Natural killer cell (primary cell): ENCODE measurements at regions not wholly inside any gene's neighbourhood (a gene's known extent, or its start where the extent isn't known, plus 50 kb on each side); places are given as distances from the start of the nearest gene placed in this dataset.

ENCODE experiments used
- ATAC-seq, 3 donors: fragments of 150-1000 bp in 2 of 3; fragments of 200-7000 bp in 1 of 3; cut with Tn5 transposase; 1 replicate in 1 of 3; 2 replicates in 2 of 3; pipeline ENCODE4 v1.10.0; 2021; ENCODE audit warnings: mild to moderate bottlenecking in 2 of 3, moderate library complexity in 2 of 3
- DNase-seq, 2 donors: peaks; one replicate each; pipeline versions ENCODE4 v3.0.0 to v3.0.0-alpha.2; 2013 to 2021; ENCODE audit warnings: mixed read lengths in 1 of 2
- H3K27ac ChIP-seq: one replicate; pipeline ENCODE4 v1.5.1; 2013; ENCODE audit warnings: mild to moderate bottlenecking, low read length
- H3K27me3 ChIP-seq: one replicate; pipeline ENCODE4 v1.6.1; 2013; ENCODE audit warnings: low read length; ENCODE audit not compliant: control insufficient read depth, insufficient read depth
- H3K36me3 ChIP-seq: one replicate; pipeline ENCODE4 v1.6.1; 2013; ENCODE audit warnings: low read length; ENCODE audit not compliant: control insufficient read depth, insufficient read depth
- H3K4me1 ChIP-seq: one replicate; pipeline ENCODE4 v1.6.1; 2013; ENCODE audit warnings: low read length; ENCODE audit not compliant: control insufficient read depth, insufficient read depth
- H3K4me3 ChIP-seq: one replicate; pipeline ENCODE4 v1.5.1; 2013; ENCODE audit warnings: low read length
- H3K9me3 ChIP-seq: one replicate; pipeline ENCODE4 v1.6.1; 2013; ENCODE audit warnings: low read length; ENCODE audit not compliant: control insufficient read depth, insufficient read depth
- H3K27ac Mint-ChIP-seq, 2 donors: one replicate each; pipeline ENCODE4 v1.8.0; 2022; ENCODE audit warnings: mild to moderate bottlenecking in 2 of 2, mixed read lengths in 2 of 2, moderate library complexity in 1 of 2
- H3K27me3 Mint-ChIP-seq, 2 donors: one replicate each; pipeline ENCODE4 v1.8.0; 2022; ENCODE audit warnings: low read depth in 2 of 2, mixed read lengths in 2 of 2
- H3K36me3 Mint-ChIP-seq: one replicate; pipeline ENCODE4 v1.8.0; 2022; ENCODE audit warnings: mixed read lengths
- H3K4me1 Mint-ChIP-seq, 2 donors: one replicate each; pipeline ENCODE4 v1.8.0; 2022; ENCODE audit warnings: mixed read lengths in 2 of 2
- H3K4me3 Mint-ChIP-seq: one replicate; pipeline ENCODE4 v1.8.0; 2022; ENCODE audit warnings: mild to moderate bottlenecking, moderate library complexity, mixed read lengths
- H3K9me3 Mint-ChIP-seq, 2 donors: one replicate each; pipeline ENCODE4 v1.8.0; 2022; ENCODE audit warnings: mixed read lengths in 2 of 2
- CTCF ChIP-seq: fragments of 200-600 bp; IDR thresholded peaks from one replicate; pipeline ENCODE4 v1.8.0; 2022; ENCODE audit warnings: antibody characterized with exemption
- WGBS: methylation state at CpG from one replicate; pipeline ENCODE4 v1.1.7; 2013; ENCODE audit warnings: missing lambda C conversion rate; ENCODE audit not compliant: insufficient coverage; 5-methylcytosine and 5-hydroxymethylcytosine counted together
- intact Hi-C: fragments of 100-400 bp; cut with micrococcal nuclease; formaldehyde crosslinking; loops from one replicate; pipeline ENCODE4 v1.14.2; 2022

GRCh38 chr4:151842430-151843079, 81.7 kb upstream of the GATB start:
- H3K4me1 Mint-ChIP-seq = no peaks in the 10 kb centered on the region
- no peaks in the 10 kb centered on the region for H3K9me3 Mint-ChIP-seq
- H3K27me3 Mint-ChIP-seq = peaks cover 14 to 56% of the 10 kb centered on the region in 2 donors
- no peak overlapping the region for H3K4me3 ChIP-seq
- H3K4me1 ChIP-seq = no peaks in the 10 kb centered on the region
- peaks cover 5% of the 10 kb centered on the region for H3K27me3 ChIP-seq
- 75% methylated on average over 4 of the region's 4 CpGs for WGBS
- no peaks in the 10 kb centered on the region for H3K36me3 ChIP-seq
- ATAC-seq = no peak
- TF ChIP-seq CTCF = no peak
- H3K9me3 ChIP-seq = no peaks in the 10 kb centered on the region
- intact Hi-C loops = no loop called here
- H3K27ac ChIP-seq = no peak overlapping the region
- no peak overlapping the region for H3K27ac Mint-ChIP-seq
- H3K4me3 Mint-ChIP-seq = no peak overlapping the region
- DNase-seq = no peak
- no peaks in the 10 kb centered on the region for H3K36me3 Mint-ChIP-seq

GRCh38 chr4:151841107-151841506, 80.3 kb upstream of the GATB start:
- Histone ChIP-seq H3K4me3 (no peak overlapping the region), H3K36me3 (no peaks in the 10 kb centered on the region), H3K9me3 (no peaks in the 10 kb centered on the region), H3K4me1 (no peaks in the 10 kb centered on the region), H3K27ac (no peak overlapping the region), H3K27me3 (peaks cover 2% of the 10 kb centered on the region)
- H3K4me1 Mint-ChIP-seq = no peaks in the 10 kb centered on the region
- ATAC-seq = no peak
- H3K27ac Mint-ChIP-seq = no peak overlapping the region
- 73% methylated on average over 9 of the region's 10 CpGs for WGBS
- no peak overlapping the region for H3K4me3 Mint-ChIP-seq
- DNase-seq = no peak
- TF ChIP-seq CTCF = no peak
- H3K36me3 Mint-ChIP-seq = no peaks in the 10 kb centered on the region
- intact Hi-C loops = no loop called here
- peaks cover 17 to 48% of the 10 kb centered on the region in 2 donors for H3K27me3 Mint-ChIP-seq
- H3K9me3 Mint-ChIP-seq = no peaks in the 10 kb centered on the region

- Histone ChIP-seq H3K36me3 (no peaks in the 10 kb centered on the region), H3K4me3 (no peak overlapping the region), H3K4me1 (no peaks in the 10 kb centered on the region), H3K27me3 (no peaks in the 10 kb centered on the region), H3K27ac (no peak overlapping the region), H3K9me3 (no peaks in the 10 kb centered on the region)
- DNase-seq (no peak), ATAC-seq (no peak)
- Mint-ChIP-seq H3K27me3 (peaks cover 14 to 45% of the 10 kb centered on the region in 2 donors), H3K36me3 (no peaks in the 10 kb centered on the region), H3K9me3 (no peaks in the 10 kb centered on the region), H3K4me3 (no peak overlapping the region), H3K27ac (no peak overlapping the region), H3K4me1 (no peaks in the 10 kb centered on the region)
- TF ChIP-seq CTCF = no peak
- 94% methylated on average over 2 of the region's 2 CpGs for WGBS
- intact Hi-C loops = no loop called here
Observed at GRCh38 chr4:151835467-151835866, 74.7 kb upstream of the GATB start.

- Histone ChIP-seq H3K4me1 (no peaks in the 10 kb centered on the region), H3K27ac (no peak overlapping the region), H3K4me3 (no peak overlapping the region), H3K9me3 (no peaks in the 10 kb centered on the region), H3K36me3 (no peaks in the 10 kb centered on the region), H3K27me3 (no peaks in the 10 kb centered on the region)
- TF ChIP-seq CTCF = no peak
- Mint-ChIP-seq H3K4me3 (no peak overlapping the region), H3K27ac (no peak overlapping the region), H3K27me3 (peaks cover 11 to 38% of the 10 kb centered on the region in 2 donors), H3K4me1 (no peaks in the 10 kb centered on the region), H3K9me3 (no peaks in the 10 kb centered on the region), H3K36me3 (no peaks in the 10 kb centered on the region)
- ATAC-seq (no peak), DNase-seq (no peak)
- intact Hi-C loops = no loop called here
Observed at GRCh38 chr4:151833174-151833573, 72.4 kb upstream of the GATB start.
